GM19328 (cell line): ENCODE measurements at regions not wholly inside any gene's neighbourhood (a gene's known extent, or its start where the extent isn't known, plus 50 kb on each side); places are given as distances from the start of the nearest gene placed in this dataset.

Source experiments
- ATAC-seq: cut with Tn5 transposase; IDR thresholded peaks from one replicate; pipeline ENCODE4 v1.9.1; 2021; ENCODE audit warnings: mild to moderate bottlenecking, moderate library complexity; ENCODE audit not compliant: unreplicated experiment

DNA sequence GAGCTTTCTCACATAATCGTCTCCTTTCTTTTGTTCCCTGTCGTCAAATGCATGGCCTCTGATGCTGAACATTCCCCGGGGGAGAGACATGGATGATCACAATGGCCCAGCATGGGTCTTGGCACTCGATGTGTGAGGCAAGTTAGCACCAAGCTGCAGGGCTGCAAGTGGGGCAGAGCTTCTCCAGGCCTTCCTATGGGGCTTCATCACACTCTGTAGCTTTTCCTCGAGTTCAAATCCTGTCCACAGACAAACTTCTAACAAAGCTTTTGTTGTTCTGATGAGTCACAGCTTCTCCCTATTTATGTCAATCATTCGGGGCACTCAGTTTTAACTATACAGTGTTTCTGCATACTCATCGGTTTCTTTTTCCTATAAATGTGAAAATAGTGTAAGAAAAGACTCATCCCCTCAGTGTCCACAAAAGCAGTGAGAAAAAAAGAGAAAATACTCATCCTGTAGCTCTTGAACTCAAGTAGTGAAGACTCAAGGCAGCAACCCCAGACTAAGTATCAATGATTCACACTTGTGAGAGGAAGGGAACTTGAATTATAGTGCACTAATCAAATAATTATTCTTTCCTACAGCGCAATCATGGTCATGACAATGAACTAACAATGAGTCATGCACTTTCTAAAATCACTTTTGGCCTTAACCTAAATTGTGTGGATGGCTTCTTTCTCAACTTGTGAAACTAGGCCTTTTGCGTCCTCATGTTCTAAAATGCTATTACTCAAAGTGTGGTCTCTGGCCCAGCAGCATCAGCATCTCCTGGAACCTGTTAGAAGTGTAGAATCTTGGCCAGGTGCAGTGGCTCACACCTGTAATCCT is 68.4 kb upstream of the NOX3 start:
- ATAC-seq, result no peak

DNA sequence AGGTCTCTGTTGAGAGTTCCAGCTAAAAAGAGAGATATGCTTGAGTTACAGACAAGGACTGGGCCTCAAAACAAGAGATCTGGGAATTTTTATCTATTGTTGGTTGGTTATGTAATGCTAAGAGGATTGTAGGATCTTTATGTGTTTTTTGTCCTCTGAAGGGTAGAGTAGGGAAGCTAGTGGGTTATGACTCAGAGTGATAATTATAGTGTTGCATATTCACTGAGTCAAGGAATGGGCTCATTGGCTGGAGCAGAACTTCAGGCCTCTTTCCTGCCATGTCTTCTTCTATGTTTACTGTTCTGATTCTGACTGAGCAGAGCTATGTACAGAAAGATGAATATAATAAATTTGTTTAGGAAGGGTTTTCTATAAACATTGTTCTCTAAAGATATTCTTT is 66.1 kb upstream of the NOX3 start:
- no peak for ATAC-seq

DNA sequence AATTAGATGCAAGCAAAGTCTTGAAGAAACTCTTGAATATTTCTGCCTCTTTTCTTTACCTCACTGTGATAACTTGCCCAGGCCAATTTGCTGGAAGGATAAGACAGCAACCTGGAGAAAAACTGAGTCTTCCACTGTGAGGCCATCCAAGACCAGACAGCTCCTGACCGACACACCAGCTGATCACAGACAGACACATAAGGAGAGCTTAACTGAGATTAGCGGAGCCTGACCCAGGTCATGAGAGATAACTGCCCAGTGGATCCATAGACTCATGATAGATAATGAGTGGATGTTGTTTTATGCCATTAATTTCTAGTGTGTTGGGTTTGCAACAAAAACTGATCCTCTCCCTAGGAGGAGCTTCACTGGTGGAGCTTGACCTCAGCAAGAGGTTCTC is 64.4 kb upstream of the NOX3 start:
- ATAC-seq, result no peak

DNA sequence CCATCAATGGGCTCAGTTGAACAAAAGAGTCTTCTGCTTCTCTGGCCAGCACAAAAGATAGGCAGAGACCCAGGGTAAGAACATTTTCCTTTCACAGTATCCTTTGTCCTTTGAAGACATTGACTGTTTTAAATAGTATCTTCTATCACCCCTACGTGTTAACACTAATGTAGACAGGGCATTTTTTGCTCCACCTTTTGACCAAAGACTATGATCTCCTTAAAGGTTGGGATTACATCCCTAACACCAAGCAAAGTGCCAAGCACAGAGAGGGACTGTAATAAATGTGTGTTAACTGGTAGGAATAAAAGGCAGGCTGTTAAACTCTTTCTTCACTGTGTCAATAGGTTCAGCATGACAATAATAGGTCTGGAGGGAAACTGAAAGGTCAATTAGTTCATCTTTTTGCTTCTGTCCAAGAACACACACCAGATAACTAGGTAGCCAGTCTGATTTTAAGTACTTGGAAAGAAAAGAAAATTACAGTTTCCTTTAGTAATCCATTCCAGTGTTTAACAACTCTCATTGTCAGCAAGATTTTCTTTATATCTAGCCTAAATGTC is 63.6 kb upstream of the NOX3 start:
- ATAC-seq, result no peak

DNA sequence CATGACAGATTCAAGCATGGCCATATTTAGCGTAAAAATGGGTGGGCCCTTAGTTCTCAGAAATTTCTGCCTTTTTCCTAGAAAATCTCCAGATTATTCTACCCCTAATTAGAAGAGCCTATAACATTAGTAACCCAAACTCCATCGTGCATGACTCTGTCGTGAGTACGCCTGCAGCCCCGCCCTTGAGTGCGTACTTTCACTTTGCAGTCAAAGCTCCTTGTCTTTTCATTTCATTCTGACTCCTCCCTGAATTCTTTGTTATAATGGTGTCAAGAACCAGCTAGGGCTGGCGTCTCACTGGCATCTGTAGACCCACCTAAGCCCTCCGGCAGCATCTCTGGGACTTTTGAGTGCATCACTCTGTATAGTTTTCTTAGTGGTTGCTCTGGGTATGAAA is 61.7 kb upstream of the NOX3 start:
- no peak for ATAC-seq

DNA sequence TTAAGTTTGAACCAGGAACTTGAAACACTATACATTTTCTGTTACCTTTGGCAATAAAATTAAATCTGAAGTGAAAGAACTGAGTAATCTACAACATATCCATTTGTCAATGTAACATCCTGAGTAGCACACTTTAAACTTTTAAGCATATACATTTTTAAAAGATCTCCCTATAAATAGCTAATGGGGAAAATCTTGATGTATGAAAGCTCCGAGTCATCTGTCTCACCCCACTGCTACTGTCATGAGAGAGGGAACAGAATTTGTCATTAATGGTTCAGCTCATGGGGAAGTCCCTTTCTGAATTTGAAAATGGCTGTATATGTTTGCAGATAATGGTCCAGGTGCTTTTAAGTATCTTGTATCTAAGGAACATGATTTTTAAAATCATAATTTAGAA is 55.2 kb upstream of the NOX3 start:
- peak; percentile 57 for ATAC-seq

DNA sequence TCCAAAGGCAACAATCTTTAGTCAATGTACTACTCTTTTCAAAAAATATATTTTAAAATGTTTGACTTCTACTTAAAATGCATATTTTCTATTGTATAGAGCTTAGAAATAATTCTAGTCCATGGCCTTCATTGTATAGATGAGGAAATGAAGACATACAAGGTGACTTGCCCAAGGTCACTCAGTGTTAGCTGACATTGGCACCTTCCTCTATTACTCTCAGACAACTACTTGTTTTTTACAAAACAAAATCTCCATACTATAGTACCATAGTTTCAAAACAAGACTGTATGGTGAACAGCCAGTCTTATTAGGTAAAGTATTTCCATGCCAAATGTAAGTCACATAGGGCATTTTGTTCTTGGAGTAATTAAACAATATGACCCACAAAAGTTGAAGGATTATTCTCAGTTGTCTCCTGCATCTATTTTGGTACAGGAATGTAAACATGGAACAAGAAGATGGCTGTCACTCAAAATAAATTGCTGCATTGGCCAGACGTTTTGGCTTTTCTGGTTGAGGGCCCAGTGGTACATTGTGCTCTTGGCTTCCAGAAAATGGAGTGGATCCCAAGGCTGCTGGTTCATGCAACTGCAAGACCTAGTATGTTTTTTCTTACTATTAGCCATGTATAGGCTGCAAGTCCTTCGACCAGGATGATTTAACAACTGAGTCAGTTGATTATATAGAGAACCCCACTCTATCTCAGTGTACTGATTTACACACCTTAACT is 54.3 kb upstream of the NOX3 start:
- ATAC-seq, result no peak

DNA sequence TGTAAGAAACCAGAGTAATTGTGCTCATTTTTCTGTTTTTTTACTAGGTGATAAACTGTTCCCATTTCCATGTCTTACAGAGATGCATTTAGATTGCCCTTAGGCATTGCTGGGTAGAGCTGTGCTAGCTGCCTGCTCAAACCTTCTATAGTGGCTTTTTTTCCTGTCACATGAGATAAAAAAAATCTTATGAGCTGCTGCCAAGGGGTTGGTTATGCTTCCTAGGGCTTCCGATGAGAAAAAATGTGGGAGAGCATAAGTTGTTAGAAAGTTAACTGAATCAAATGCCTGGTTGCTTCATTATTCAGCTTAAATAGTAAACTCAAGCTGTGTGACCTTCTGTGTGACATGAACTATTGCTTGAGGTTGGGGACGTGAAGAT is 50.0 kb upstream of the NOX3 start:
- ATAC-seq, result no peak
